Astrocyte of the cerebellum (primary cell): ENCODE measurements at regions not wholly inside any gene's neighbourhood (a gene's known extent, or its start where the extent isn't known, plus 50 kb on each side); places are given as distances from the start of the nearest gene placed in this dataset.

Experiments used
- DNase-seq: peaks from one replicate; pipeline ENCODE4 v3.0.0-alpha.2; 2011; ENCODE audit warnings: low read depth
- H3K4me3 ChIP-seq: 2 replicates; pipeline ENCODE4 v1.5.1; 2011; ENCODE audit warnings: mild to moderate bottlenecking, low read depth, low read length, moderate library complexity
- in situ Hi-C: cut with HindIII; loops from 2 replicates; pipeline ENCODE4 v1.10.0; 2017; ENCODE audit warnings: low sequenced_read_pairs
- TF ChIP-seq, protein P1 (sequence below): IDR thresholded peaks from 2 replicates; pipeline ENCODE4 v1.5.1; 2012; ENCODE audit warnings: low read length, low read depth, moderate library complexity, mild to moderate bottlenecking; ENCODE audit errors: missing control alignments

DNA sequence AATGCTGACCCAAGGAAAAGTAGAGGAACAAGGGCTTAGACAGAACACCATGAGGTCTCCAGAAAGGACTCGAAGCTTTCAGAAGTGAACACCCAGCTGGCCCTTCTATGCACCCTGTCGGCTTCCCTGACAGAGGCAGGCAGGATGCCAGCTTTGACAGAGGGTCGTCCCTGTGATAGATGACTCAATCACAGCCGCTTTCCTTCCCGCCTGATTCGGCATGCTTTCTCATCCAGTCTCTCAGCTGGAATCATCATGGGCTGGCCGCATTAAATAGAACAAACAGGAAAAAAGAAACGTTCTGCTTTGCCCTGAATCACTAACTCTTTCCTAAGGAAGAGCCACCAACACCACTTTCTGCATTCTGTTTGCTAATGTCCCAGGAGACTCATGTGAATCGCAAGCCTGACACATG is 140.3 kb upstream of the RAB12 start:
- DNase-seq, result peak; percentile 71
- in situ Hi-C loops, result no loop called here
- TF ChIP-seq, protein P1, sequence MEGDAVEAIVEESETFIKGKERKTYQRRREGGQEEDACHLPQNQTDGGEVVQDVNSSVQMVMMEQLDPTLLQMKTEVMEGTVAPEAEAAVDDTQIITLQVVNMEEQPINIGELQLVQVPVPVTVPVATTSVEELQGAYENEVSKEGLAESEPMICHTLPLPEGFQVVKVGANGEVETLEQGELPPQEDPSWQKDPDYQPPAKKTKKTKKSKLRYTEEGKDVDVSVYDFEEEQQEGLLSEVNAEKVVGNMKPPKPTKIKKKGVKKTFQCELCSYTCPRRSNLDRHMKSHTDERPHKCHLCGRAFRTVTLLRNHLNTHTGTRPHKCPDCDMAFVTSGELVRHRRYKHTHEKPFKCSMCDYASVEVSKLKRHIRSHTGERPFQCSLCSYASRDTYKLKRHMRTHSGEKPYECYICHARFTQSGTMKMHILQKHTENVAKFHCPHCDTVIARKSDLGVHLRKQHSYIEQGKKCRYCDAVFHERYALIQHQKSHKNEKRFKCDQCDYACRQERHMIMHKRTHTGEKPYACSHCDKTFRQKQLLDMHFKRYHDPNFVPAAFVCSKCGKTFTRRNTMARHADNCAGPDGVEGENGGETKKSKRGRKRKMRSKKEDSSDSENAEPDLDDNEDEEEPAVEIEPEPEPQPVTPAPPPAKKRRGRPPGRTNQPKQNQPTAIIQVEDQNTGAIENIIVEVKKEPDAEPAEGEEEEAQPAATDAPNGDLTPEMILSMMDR, result no peak
- no peak overlapping the region for H3K4me3 ChIP-seq

DNA sequence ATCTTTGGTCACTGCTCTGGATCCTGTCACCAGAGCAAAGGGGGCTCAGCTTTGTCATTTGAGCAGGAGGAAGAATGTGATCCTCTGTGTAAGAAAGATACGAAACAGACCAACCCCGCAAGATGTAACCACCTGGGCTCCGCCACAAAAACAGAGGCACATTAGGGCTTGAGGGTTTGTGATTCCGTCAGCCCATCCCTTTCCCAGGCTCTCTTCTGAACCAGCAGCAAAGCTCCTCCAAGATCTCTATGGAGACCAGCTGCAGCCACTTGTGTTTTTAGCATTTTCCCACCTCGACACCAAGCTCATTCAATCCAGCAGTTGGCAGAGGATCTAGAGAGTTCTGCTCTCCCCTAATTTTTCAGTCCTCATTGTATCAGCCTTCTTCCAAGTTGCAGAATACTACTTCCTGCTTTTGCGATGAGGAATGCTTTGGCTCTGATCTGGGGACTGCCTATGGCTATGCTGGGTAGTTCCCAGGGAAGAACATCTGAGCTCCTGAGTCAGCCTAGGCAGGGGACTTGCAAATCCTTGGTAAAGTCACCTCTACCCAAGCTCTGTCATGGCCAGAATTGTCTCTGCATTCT is 139.6 kb upstream of the RAB12 start:
- TF ChIP-seq, protein P1, result no peak

DNA sequence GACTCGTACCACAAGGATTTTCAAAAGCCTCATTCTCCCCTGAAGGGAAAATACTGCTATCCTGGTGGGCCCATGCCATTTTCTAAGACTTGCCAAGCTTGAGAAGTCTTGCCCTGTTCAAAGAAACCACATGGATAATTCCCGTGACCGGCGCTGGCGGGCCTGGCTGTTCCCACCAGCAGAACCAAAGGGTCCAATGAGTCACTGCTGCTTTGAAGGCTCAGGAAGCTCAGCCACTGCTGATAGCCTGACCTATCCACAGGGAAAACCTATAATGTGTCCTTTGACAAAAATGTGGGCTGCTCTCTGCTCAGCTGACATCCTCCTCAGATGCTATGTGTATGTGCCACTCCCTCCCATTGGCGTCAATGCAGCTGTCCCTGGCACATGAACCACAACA is 137.9 kb upstream of the RAB12 start:
- DNase-seq, result peak; percentile 98
- H3K4me3 ChIP-seq, result no peak overlapping the region

More for the DNA sequence above, 139.6 kb upstream of the RAB12 start:
- no peak overlapping the region for H3K4me3 ChIP-seq
- in situ Hi-C loops, result no loop called here
- peak; percentile 71 for DNase-seq

DNA sequence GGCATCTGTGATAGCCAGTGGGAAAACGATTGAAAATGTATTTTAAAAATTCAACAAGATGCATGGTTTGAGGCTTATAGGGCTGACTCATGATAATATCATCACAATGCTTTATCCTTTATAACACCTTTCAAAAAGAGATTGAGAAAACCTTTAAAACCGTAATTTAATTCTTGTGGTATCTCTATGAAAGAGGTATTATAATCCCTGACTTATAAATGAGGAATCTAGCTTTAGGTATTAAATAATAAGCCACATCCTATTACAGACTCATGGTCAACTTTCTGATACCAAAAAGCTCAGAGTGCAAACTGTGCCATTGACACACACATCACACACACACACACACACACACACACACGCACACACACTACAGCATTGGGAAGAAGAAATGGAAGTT is 134.6 kb upstream of the RAB12 start:
- TF ChIP-seq, protein P1, result no peak
- no peak for DNase-seq
- H3K4me3 ChIP-seq, result no peak overlapping the region
- in situ Hi-C loops, result no loop called here

More for the DNA sequence above, 137.9 kb upstream of the RAB12 start:
- in situ Hi-C loops, result no loop called here
- TF ChIP-seq, protein P1, result no peak

DNA sequence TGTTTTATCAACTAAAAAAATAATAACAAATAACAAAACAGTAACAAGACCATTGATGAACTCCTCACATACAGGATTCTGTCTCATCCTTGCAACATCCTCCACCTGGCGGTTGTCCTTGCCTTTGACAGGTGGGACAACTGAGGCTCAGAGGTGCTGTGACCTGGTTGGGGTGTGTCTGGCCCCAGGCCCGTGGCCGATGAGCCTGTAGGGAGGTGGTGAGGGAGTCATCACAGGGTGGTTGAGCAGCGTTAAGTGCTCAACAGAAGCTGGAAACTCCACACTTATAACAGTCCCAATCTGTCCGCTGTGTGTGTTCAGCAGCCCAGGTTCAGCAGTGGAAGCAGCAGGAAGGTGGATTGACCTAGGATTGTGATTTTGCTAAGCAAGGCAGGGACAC is 131.6 kb upstream of the RAB12 start:
- TF ChIP-seq, protein P1, result no peak
- no peak for DNase-seq
- H3K4me3 ChIP-seq, result no peak overlapping the region
- in situ Hi-C loops, result no loop called here

DNA sequence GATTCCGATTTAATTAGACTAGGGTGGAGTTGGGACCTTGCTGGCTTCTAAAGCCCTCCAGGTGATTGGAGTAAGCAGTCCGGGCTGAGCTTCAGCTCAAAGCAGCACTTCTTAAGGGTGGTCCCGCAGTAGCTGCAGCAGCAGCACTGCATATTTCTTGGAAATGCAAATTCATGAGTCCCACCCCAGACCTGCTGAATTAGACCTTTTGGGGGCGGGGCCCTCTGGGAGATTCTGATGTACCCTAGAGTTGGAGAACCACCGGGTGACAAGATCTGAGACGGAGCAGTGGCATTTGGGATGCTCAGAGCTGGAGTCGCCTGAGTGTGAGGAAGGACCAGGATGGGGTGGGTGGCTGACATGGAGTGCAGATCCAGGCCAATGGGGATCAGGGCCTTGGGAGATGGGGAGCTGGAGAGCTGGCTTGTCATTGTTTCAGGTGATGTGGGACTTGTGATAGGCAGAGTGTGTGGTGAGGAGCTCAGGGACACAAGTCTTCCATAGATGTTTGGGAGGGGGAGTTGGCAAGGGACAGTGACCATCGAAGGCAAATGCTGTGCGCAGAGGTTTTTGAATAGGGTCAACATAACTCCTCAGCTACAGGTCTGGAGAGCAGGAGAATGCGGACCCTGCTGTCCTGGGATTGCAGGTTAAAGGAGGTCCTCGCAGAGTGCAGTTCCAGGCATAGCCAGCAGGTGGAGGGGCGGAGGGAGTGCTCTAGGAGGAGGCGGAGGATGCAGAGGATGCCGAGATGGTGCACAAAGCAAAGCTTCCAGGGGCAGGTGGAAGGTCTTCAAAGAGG is 130.9 kb upstream of the RAB12 start:
- H3K4me3 ChIP-seq, result no peak overlapping the region
- in situ Hi-C loops, result no loop called here
- no peak for DNase-seq
- TF ChIP-seq, protein P1, result peak; percentile 96
